GM23248 (cell line): ENCODE measurements at regions not wholly inside any gene's neighbourhood (a gene's known extent, or its start where the extent isn't known, plus 50 kb on each side); places are given as distances from the start of the nearest gene placed in this dataset.

Experiments used
- DNase-seq: peaks from one replicate; pipeline ENCODE4 v3.0.0-alpha.2; 2015
- H2AFZ ChIP-seq: fragments of 200-600 bp; sonication (generic); 2 replicates; pipeline ENCODE4 v1.6.1; 2016; ENCODE audit warnings: antibody characterized with exemption
- H3F3A ChIP-seq: fragments of 200-600 bp; sonication (generic); 2 replicates; pipeline ENCODE4 v1.6.1; 2016; ENCODE audit warnings: mild to moderate bottlenecking, antibody characterized with exemption, mixed run types; ENCODE audit not compliant: insufficient read depth
- H3K27ac ChIP-seq: fragments of 200-600 bp; sonication (generic); 2 replicates; pipeline ENCODE4 v1.5.1; 2016; ENCODE audit warnings: mild to moderate bottlenecking
- H3K27me3 ChIP-seq: fragments of 200-600 bp; sonication (generic); replicated peaks from 2 replicates; pipeline ENCODE4 v1.6.1; 2016; ENCODE audit warnings: mild to moderate bottlenecking; ENCODE audit not compliant: insufficient read depth
- H3K36me3 ChIP-seq: fragments of 200-600 bp; sonication (generic); 2 replicates; pipeline ENCODE4 v1.6.1; 2016; ENCODE audit warnings: low read depth, mild to moderate bottlenecking
- H3K4me1 ChIP-seq: fragments of 200-600 bp; sonication (generic); 2 replicates; pipeline ENCODE4 v1.6.1; 2016; ENCODE audit warnings: mild to moderate bottlenecking; ENCODE audit not compliant: insufficient read depth
- H3K4me2 ChIP-seq: fragments of 200-600 bp; sonication (generic); one replicate; pipeline ENCODE4 v1.6.1; 2016; ENCODE audit warnings: mild to moderate bottlenecking; ENCODE audit not compliant: unreplicated experiment
- H3K4me3 ChIP-seq: fragments of 200-600 bp; sonication (generic); 2 replicates; pipeline ENCODE4 v1.5.1; 2016; ENCODE audit warnings: mild to moderate bottlenecking
- H3K79me2 ChIP-seq: fragments of 200-600 bp; sonication (generic); 2 replicates; pipeline ENCODE4 v1.6.1; 2016; ENCODE audit warnings: mild to moderate bottlenecking; ENCODE audit not compliant: insufficient read depth
- H3K9ac ChIP-seq: fragments of 200-600 bp; sonication (generic); 2 replicates; pipeline ENCODE4 v1.6.1; 2016; ENCODE audit warnings: mild to moderate bottlenecking
- H3K9me2 ChIP-seq: fragments of 200-600 bp; sonication (generic); 2 replicates; pipeline ENCODE4 v1.6.1; 2016; ENCODE audit warnings: mixed run types, mild to moderate bottlenecking, moderate library complexity; ENCODE audit not compliant: insufficient read depth
- H3K9me3 ChIP-seq: fragments of 200-600 bp; sonication (generic); one replicate; pipeline ENCODE4 v1.6.1; 2017; ENCODE audit warnings: low read depth
- H4K20me1 ChIP-seq: fragments of 200-600 bp; sonication (generic); 2 replicates; pipeline ENCODE4 v1.6.0; 2016; ENCODE audit not compliant: insufficient read depth
- EZH2 ChIP-seq: fragments of 200-600 bp; sonication (generic); IDR thresholded peaks from 2 replicates; pipeline ENCODE4 v1.6.1; 2018; ENCODE audit warnings: antibody characterized with exemption, mild to moderate bottlenecking; ENCODE audit not compliant: insufficient read depth, poor library complexity, severe bottlenecking
- EZH2phosphoT487 ChIP-seq: fragments of 200-600 bp; sonication (generic); IDR thresholded peaks from 2 replicates; pipeline ENCODE4 v1.6.1; 2018; ENCODE audit warnings: antibody characterized with exemption, moderate library complexity, mild to moderate bottlenecking, low read depth; ENCODE audit not compliant: insufficient read depth
- WGBS, 2 experiments: methylation state at CpG; one replicate each; pipeline ENCODE4 v1.1.6; 2015 to 2017; ENCODE audit warnings: low lambda C conversion rate in 2 of 2, low coverage in 1 of 2; ENCODE audit errors: missing lambda C conversion rate in 2 of 2; 5-methylcytosine and 5-hydroxymethylcytosine counted together
- in situ Hi-C: fragments of 300-500 bp; cut with MboI; formaldehyde crosslinking; loops from 2 replicates; pipeline ENCODE4 v1.15.0; 2020

DNA sequence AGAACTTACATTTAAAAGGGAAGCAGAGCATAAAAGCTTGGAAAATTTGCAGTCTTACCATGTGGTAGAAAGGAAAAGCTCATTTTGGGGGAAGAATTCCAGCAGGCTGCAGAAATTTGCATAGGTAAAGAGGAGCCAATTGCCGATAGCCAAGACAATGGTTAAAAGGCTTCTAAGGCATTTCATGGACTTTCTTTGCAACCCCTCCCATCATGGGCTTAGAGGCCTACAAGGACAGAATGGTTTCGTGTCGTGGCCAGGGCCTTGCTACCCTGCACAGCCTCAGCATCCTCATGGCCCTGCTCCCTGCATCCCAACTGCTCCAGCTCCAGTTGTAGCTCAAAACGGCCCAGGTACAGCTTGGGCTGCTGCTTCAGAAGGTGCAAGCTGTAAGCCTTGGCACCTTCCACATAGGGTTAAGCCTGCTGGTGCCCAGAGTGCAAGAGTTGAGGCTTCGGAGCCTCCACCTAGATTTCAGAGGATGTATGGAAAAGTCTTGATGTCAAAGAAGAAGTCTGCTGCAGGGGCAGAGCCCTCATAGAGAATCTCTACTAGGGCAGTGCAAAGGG, 420.3 kb downstream of the PCDH17 start:
- Histone ChIP-seq H3F3A (no peaks in the 10 kb centered on the region), H3K4me2 (no peak overlapping the region), H3K4me3 (no peak overlapping the region), H4K20me1 (no peaks in the 10 kb centered on the region), H3K9me2 (no peaks in the 10 kb centered on the region), H3K36me3 (no peaks in the 10 kb centered on the region), H3K4me1 (no peaks in the 10 kb centered on the region), H3K27me3 (no peaks in the 10 kb centered on the region), H2AFZ (no peak overlapping the region), H3K79me2 (no peaks in the 10 kb centered on the region), H3K27ac (no peak overlapping the region), H3K9me3 (peaks cover 4% of the 10 kb centered on the region), H3K9ac (no peak overlapping the region)
- TF ChIP-seq EZH2phosphoT487 = no peak
- TF ChIP-seq EZH2 = no peak
- DNase-seq = no peak
- in situ Hi-C loops = no loop called here
- WGBS, 2 experiments = 12 to 14% methylated on average over 5 of the region's 5 CpGs

DNA sequence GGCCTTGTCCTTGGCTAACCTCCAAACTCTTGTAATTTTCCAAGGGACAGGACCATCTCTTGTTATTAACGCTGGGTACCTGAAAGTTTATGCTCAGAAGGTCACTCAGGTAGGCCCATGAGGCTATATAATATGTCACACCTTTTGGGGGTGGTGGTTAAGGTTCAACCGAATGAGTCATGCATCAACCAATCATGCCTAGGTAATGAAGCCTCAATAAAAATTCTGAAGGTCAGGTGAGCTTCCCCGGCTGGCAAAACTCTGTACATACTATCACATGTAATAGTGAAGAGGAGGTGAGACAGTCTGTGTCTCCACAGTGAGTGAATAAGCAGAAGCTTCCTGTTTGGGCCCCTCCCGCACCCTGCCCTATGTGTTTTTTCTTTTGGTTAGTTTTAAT, 424.9 kb downstream of the PCDH17 start:
- no peaks in the 10 kb centered on the region for H3K4me1 ChIP-seq
- WGBS, 2 experiments = 15 to 26% methylated on average over 4 of the region's 4 CpGs
- H3F3A ChIP-seq = no peaks in the 10 kb centered on the region
- no peaks in the 10 kb centered on the region for H3K9me2 ChIP-seq
- no peaks in the 10 kb centered on the region for H3K27me3 ChIP-seq
- no peaks in the 10 kb centered on the region for H3K9me3 ChIP-seq
- H3K27ac ChIP-seq = no peak overlapping the region
- no peak for TF ChIP-seq EZH2
- no peak for TF ChIP-seq EZH2phosphoT487
- no peaks in the 10 kb centered on the region for H3K79me2 ChIP-seq
- H3K4me2 ChIP-seq = no peak overlapping the region
- no peak overlapping the region for H3K9ac ChIP-seq
- H2AFZ ChIP-seq = no peak overlapping the region
- H3K36me3 ChIP-seq = no peaks in the 10 kb centered on the region
- no peaks in the 10 kb centered on the region for H4K20me1 ChIP-seq
- no peak for DNase-seq
- in situ Hi-C loops = no loop called here
- H3K4me3 ChIP-seq = no peak overlapping the region

DNA sequence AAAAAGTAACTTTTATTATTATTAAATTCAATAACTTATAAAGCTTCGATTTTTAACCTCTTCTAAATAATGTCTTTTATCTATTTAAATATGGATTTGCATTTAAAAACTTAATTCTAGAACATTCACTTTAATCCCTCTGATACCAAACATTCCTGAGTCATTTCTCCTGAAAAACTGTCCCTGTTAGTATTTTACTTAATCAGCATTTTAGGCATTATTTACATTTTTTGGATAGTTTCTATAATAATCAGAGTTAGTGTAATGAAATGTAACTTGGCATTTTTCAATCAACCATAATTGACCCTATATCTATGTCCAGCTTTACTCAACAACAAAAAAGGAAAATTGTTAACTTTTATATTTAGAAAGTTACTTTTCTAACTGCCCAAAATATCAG, 428.1 kb downstream of the PCDH17 start:
- no peaks in the 10 kb centered on the region for H3K9me2 ChIP-seq
- no peak overlapping the region for H3K4me2 ChIP-seq
- H3K79me2 ChIP-seq = no peaks in the 10 kb centered on the region
- H2AFZ ChIP-seq = no peak overlapping the region
- H4K20me1 ChIP-seq = no peaks in the 10 kb centered on the region
- in situ Hi-C loops = no loop called here
- no peaks in the 10 kb centered on the region for H3K9me3 ChIP-seq
- H3K27me3 ChIP-seq = no peaks in the 10 kb centered on the region
- no peak overlapping the region for H3K9ac ChIP-seq
- TF ChIP-seq EZH2 = no peak
- TF ChIP-seq EZH2phosphoT487 = no peak
- H3K36me3 ChIP-seq = no peaks in the 10 kb centered on the region
- no peaks in the 10 kb centered on the region for H3F3A ChIP-seq
- H3K4me3 ChIP-seq = no peak overlapping the region
- no peak for DNase-seq
- H3K27ac ChIP-seq = no peak overlapping the region
- no peaks in the 10 kb centered on the region for H3K4me1 ChIP-seq
- WGBS, 2 experiments = 2 to 7% methylated on average over 1 of the region's 1 CpG

DNA sequence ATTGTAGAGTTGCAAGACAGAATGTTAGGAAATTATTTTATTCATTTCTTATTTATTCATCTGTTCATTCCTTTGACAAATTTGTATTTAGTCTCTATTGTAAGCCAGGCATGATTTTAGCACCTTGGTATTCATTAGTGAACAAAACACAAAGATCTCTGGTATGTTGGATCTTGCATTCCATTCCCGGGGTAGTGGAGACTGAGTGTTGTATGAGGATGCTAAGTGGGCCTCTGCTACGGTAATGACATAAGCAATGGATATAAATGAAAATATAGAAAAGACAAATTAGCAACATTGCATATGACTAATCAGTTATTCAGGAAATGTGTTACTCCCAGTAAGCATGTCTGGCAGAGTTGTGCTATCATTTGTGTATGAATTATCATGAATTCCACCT, 449.3 kb downstream of the PCDH17 start:
- H3K9ac ChIP-seq = no peak overlapping the region
- H3K79me2 ChIP-seq = no peaks in the 10 kb centered on the region
- no peaks in the 10 kb centered on the region for H3K9me2 ChIP-seq
- H4K20me1 ChIP-seq = no peaks in the 10 kb centered on the region
- TF ChIP-seq EZH2 = no peak
- TF ChIP-seq EZH2phosphoT487 = no peak
- no peak overlapping the region for H3K4me3 ChIP-seq
- H3K27ac ChIP-seq = no peak overlapping the region
- no peaks in the 10 kb centered on the region for H3K27me3 ChIP-seq
- in situ Hi-C loops = no loop called here
- H3K36me3 ChIP-seq = no peaks in the 10 kb centered on the region
- no peak overlapping the region for H3K4me2 ChIP-seq
- no peaks in the 10 kb centered on the region for H3K4me1 ChIP-seq
- peaks cover 5% of the 10 kb centered on the region for H3K9me3 ChIP-seq
- no peaks in the 10 kb centered on the region for H3F3A ChIP-seq
- H2AFZ ChIP-seq = no peak overlapping the region
- no peak for DNase-seq
- WGBS, 2 experiments = 12 to 14% methylated on average over 2 of the region's 2 CpGs
